ENCODE measurements at regions not wholly inside any gene's neighbourhood (a gene's known extent, or its start where the extent isn't known, plus 50 kb on each side); places are given as distances from the start of the nearest gene placed in this dataset.

GRCh38 chr2:104158191-104158590 is 695.7 kb upstream of the POU3F3 start:
- no peak for TF ChIP-seq POLR2A (IDR thresholded peaks at IDR 0.05)
- TF ChIP-seq, protein P1, sequence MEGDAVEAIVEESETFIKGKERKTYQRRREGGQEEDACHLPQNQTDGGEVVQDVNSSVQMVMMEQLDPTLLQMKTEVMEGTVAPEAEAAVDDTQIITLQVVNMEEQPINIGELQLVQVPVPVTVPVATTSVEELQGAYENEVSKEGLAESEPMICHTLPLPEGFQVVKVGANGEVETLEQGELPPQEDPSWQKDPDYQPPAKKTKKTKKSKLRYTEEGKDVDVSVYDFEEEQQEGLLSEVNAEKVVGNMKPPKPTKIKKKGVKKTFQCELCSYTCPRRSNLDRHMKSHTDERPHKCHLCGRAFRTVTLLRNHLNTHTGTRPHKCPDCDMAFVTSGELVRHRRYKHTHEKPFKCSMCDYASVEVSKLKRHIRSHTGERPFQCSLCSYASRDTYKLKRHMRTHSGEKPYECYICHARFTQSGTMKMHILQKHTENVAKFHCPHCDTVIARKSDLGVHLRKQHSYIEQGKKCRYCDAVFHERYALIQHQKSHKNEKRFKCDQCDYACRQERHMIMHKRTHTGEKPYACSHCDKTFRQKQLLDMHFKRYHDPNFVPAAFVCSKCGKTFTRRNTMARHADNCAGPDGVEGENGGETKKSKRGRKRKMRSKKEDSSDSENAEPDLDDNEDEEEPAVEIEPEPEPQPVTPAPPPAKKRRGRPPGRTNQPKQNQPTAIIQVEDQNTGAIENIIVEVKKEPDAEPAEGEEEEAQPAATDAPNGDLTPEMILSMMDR (IDR thresholded peaks at IDR 0.05) = no peak

Data from uterus (tissue), 2 donors.